ENCODE measurements at regions not wholly inside any gene's neighbourhood (a gene's known extent, or its start where the extent isn't known, plus 50 kb on each side); places are given as distances from the start of the nearest gene placed in this dataset.

GRCh38 chr12:91422127-91422526, 239.5 kb upstream of the DCN start:
- TF ChIP-seq CTCF (IDR thresholded peaks at IDR 0.05; ENCODE audit: low read depth, low read length) (no peak), EZH2phosphoT487 (IDR thresholded peaks at IDR 0.05; ENCODE audit: low read depth) (no peak)

Measured in OCI-LY3 (cell line).